ENCODE measurements at regions not wholly inside any gene's neighbourhood (a gene's known extent, or its start where the extent isn't known, plus 50 kb on each side); places are given as distances from the start of the nearest gene placed in this dataset.

GRCh38 chr7:46651561-46652088 is 730.6 kb upstream of the IGFBP3 start:
- Histone ChIP-seq H3K36me3 (ENCODE audit: control insufficient read depth, insufficient read depth, low read length) (no peaks in the 10 kb centered on the region), H3K4me3 (ENCODE audit: low read length) (no peak overlapping the region), H3K9me3 (ENCODE audit: control insufficient read depth, insufficient read depth, low read length) (peaks cover 3% of the 10 kb centered on the region), H3K27ac (ENCODE audit: low read length) (no peak overlapping the region), H3K27me3 (ENCODE audit: control insufficient read depth, insufficient read depth, low read length) (no peaks in the 10 kb centered on the region), H3K4me1 (ENCODE audit: control insufficient read depth, insufficient read depth, low read length) (no peaks in the 10 kb centered on the region)
- intact Hi-C loops (cut with micrococcal nuclease) = no loop called here
- 86% methylated on average over 8 of the region's 8 CpGs for WGBS (ENCODE audit: insufficient coverage)
- Mint-ChIP-seq H3K36me3 (peaks cover 6% of the 10 kb centered on the region), H3K9me3 (peaks cover 13 to 16% of the 10 kb centered on the region in 2 donors), H3K27ac (no peak overlapping the region), H3K4me1 (no peaks in the 10 kb centered on the region), H3K4me3 (no peak overlapping the region), H3K27me3 (ENCODE audit: low read depth in 2 of 2) (no peaks in the 10 kb centered on the region)
- ATAC-seq = no peak
- DNase-seq = no peak
- TF ChIP-seq CTCF (IDR thresholded peaks at IDR 0.05) = no peak

GRCh38 chr7:46651070-46651469 is 730.0 kb upstream of the IGFBP3 start:
- no peak for ATAC-seq

GRCh38 chr7:46649876-46650275 is 728.8 kb upstream of the IGFBP3 start:
- WGBS (ENCODE audit: insufficient coverage) = no CpG with 5 or more reads among the region's 2 CpGs
- Histone ChIP-seq H3K27me3 (ENCODE audit: control insufficient read depth, insufficient read depth, low read length) (no peaks in the 10 kb centered on the region), H3K4me3 (ENCODE audit: low read length) (no peak overlapping the region), H3K9me3 (ENCODE audit: control insufficient read depth, insufficient read depth, low read length) (peaks cover 3% of the 10 kb centered on the region), H3K4me1 (ENCODE audit: control insufficient read depth, insufficient read depth, low read length) (no peaks in the 10 kb centered on the region), H3K36me3 (ENCODE audit: control insufficient read depth, insufficient read depth, low read length) (no peaks in the 10 kb centered on the region), H3K27ac (ENCODE audit: low read length) (no peak overlapping the region)
- H3K27me3 Mint-ChIP-seq (ENCODE audit: low read depth in 2 of 2) = no peaks in the 10 kb centered on the region
- no peak for DNase-seq
- TF ChIP-seq CTCF (IDR thresholded peaks at IDR 0.05) = no peak
- H3K27ac Mint-ChIP-seq = no peak overlapping the region
- peaks cover 6% of the 10 kb centered on the region for H3K36me3 Mint-ChIP-seq
- H3K4me3 Mint-ChIP-seq = no peak overlapping the region
- H3K4me1 Mint-ChIP-seq = no peaks in the 10 kb centered on the region
- intact Hi-C loops (cut with micrococcal nuclease) = no loop called here
- peaks cover 13% of the 10 kb centered on the region in 2 donors for H3K9me3 Mint-ChIP-seq
- ATAC-seq = no peak

More at GRCh38 chr7:46651070-46651469, 730.0 kb upstream of the IGFBP3 start:
- Mint-ChIP-seq H3K36me3 (peaks cover 6% of the 10 kb centered on the region), H3K27me3 (ENCODE audit: low read depth in 2 of 2) (no peaks in the 10 kb centered on the region), H3K4me1 (no peaks in the 10 kb centered on the region), H3K4me3 (no peak overlapping the region), H3K9me3 (peaks cover 13 to 16% of the 10 kb centered on the region in 2 donors), H3K27ac (no peak overlapping the region)
- TF ChIP-seq CTCF (IDR thresholded peaks at IDR 0.05) = no peak
- Histone ChIP-seq H3K9me3 (ENCODE audit: control insufficient read depth, insufficient read depth, low read length) (peaks cover 3% of the 10 kb centered on the region), H3K4me3 (ENCODE audit: low read length) (no peak overlapping the region), H3K36me3 (ENCODE audit: control insufficient read depth, insufficient read depth, low read length) (no peaks in the 10 kb centered on the region), H3K27me3 (ENCODE audit: control insufficient read depth, insufficient read depth, low read length) (no peaks in the 10 kb centered on the region), H3K4me1 (ENCODE audit: control insufficient read depth, insufficient read depth, low read length) (no peaks in the 10 kb centered on the region), H3K27ac (ENCODE audit: low read length) (no peak overlapping the region)
- 88% methylated on average over 2 of the region's 2 CpGs for WGBS (ENCODE audit: insufficient coverage)
- intact Hi-C loops (cut with micrococcal nuclease) = no loop called here
- no peak for DNase-seq

Measured in natural killer cell (primary cell).